Stimulated activated CD8-positive, alpha-beta memory T cell treated with anti-CD3 and anti-CD28 coated beads, Interleukin-15, amount 100 ng/mL, for 24 hours (primary cell): ENCODE measurements at regions not wholly inside any gene's neighbourhood (a gene's known extent, or its start where the extent isn't known, plus 50 kb on each side); places are given as distances from the start of the nearest gene placed in this dataset.

Source experiments
- DNase-seq: peaks from one replicate; pipeline ENCODE4 v3.0.0-alpha.2; 2020; ENCODE audit warnings: low read depth

GRCh38 chr2:220437938-220438337 lies 810.5 kb downstream of the SLC4A3 start:
- DNase-seq, result no peak

DNA sequence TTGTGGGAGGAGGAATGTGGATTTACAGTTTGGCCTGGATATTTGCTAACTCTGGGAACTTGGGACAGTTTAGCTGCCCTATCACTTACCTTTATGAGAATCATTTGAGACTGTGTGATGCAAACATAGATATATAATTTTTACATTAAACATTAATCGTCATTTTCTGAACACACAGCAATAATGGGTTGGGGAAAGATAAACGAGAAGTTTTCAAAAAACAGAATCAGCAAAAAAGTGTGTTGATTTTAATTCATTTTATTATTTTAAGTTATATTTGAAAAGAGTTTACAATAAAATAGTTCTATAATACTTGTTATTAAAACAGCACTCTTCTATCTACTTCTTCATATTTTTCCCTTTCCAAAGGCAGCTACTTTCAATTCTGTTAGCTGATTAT lies 813.3 kb downstream of the SLC4A3 start:
- no peak for DNase-seq

GRCh38 chr2:220441404-220441803 lies 814.0 kb downstream of the SLC4A3 start:
- DNase-seq, result no peak

GRCh38 chr2:220442012-220442411 lies 814.6 kb downstream of the SLC4A3 start:
- no peak for DNase-seq

- no peak for DNase-seq
These were observed 818.1 kb downstream of the SLC4A3 start for GRCh38 chr2:220445429-220446105.

DNA sequence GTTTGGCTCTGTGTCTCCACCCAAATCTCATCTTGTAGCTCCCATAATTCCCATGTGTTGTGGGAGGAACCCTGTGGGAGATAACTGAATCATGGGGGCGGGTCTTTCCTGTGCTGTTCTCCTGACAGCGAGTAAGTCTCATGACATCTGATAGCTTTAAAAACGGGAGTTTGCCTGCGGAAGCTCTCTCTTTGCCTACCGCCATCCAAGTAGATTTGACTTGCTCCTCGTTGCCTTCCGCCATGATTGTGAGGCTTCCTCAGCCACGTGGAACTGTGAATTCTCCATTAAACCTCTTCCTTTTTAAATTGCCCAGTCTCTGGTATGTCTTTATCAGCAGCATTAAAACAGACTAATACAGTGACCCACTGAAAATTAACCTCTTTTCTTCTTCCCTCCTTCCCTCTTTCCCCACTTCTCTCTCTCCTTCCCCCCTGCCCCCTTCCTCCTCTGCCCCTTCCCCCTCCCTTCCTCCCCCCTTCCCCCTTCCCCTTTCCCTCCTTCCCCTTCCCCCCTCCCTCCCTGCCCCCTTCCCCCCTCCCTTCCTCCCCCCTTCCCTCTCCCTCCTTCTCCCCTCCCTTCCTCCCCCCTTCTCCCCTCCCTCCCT lies 818.8 kb downstream of the SLC4A3 start:
- DNase-seq, result no peak

GRCh38 chr2:220450846-220451245 lies 823.4 kb downstream of the SLC4A3 start:
- no peak for DNase-seq

- no peak for DNase-seq
These were observed 824.0 kb downstream of the SLC4A3 start for GRCh38 chr2:220451438-220451837.

DNA sequence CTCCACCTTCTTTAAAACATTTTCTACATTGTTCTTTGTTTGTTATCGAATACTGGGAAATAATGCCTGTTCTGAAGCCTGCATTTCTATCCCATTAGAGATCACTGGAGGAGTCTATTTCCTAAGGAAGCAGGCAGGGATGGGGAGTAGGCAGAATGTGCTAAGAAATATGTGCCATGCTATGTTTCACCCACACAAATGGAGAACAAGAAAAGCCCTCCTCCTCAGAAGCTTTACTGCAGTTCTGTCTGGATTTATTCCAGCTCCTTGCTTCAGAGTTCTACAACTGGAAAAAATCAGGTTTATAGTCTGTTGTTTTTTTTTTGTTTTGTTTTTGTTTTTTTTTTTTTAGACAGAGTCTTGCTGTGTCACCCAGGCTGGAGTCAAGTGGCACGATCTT lies 825.1 kb downstream of the SLC4A3 start:
- no peak for DNase-seq

- no peak for DNase-seq
These were observed 828.0 kb downstream of the SLC4A3 start for GRCh38 chr2:220455351-220455990.

DNA sequence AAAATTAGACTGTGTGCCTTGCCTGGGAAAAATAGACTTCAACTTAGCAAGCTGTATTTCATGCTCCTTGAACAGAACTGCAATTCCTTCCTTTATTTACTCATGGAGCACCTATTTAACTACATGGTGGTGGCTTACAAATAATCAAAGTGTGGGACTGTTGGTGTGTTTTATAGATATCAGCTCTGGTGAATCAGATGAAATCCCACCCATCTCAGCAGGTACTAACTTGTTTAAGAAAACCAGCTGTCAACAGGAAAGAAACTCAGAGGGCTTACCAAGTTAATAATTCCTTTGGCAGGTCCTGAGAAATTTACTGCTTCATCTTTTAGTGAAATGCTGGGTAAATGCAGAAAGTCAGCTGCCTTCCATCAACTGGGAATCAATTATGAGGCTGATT lies 830.6 kb downstream of the SLC4A3 start:
- no peak for DNase-seq

DNA sequence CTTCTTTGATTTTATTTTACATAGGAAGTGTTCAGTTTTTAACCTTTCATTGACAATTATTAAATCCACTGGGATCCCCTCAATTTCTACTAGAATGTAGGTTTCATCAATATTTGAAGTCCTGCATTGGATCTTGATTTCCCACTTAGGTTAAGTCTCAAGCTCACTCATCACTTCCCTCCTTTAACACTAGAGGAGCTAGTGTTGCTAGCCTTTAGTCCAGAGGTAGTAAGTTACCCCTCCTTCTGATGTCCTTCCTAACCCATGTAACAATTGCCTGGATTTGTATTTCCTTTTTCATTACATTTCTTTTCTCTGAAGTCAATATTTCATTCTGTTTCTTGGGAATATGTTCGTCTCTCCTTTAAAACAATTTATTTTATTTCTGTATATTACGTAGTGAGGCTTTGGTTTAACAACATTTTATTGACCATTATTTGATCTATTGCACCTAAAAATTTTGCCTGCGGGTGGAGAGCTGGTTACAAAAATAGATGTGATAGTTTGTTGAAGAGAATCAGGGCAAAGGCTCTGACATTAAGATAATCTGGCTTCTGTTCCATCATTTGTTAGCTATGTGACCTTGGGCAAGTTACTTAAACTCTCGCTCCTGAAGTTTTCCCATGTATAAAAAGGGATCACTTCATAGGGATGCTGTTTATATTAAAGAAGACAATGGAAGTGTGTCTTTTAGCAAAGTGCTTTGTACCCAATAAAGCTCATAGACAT lies 833.0 kb downstream of the SLC4A3 start:
- no peak for DNase-seq

DNA sequence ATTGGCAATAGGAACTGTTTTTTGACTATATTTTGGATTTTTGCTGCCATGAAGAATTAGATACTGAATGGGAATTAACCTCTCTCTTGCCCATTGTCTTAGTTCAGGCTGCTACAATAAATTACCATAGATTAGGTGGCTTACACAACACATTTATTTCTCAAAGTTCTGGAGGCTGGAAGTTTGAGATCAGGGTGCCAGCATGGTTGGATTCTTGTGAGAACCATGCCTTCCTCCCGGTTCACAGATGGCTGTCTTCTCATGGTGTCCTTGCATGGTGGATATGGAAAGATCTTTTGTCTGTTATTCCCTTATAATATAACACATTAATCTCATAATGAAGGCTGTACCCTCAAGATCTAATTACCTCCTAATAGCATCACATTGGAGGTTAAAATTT lies 836.4 kb downstream of the SLC4A3 start:
- DNase-seq, result no peak

DNA sequence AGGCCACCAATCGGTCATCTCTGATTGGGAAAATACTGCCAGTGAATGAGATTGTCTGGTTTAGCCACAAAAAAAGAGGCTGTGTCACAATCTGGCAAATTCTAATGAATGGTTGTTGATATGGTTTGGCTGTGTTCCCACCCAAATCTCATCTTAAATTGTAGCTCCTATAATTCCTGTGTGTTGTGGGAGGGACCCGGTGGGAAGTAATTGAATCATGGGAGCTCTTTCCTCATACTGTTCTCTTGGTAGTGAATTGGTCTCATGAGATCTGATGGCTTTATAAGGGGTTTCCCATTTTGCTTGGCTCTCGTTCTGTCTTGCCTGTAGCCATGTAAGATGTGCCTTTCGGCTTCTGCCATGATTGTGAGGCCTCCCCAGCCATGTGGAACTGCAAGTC lies 838.3 kb downstream of the SLC4A3 start:
- DNase-seq, result no peak

GRCh38 chr2:220466251-220466691 lies 838.8 kb downstream of the SLC4A3 start:
- no peak for DNase-seq

DNA sequence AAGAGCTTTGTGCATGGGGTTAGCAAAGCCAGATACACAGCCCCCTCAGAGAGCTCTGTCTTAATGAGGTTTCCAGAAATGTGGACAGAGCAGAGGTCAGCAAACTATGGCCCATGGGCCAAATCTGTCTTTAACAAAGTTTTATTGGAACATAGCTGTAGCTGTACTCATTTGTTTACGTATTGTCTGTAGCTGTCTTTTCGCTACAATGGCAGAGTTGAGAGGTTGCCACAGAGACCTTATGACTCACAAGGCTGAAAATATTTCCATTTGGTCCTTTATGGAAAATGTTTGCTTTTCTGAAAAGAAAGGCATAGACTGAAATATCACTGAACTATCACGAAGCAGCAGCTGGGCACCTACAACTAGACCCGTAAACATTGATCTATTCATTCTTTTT lies 841.8 kb downstream of the SLC4A3 start:
- no peak for DNase-seq

DNA sequence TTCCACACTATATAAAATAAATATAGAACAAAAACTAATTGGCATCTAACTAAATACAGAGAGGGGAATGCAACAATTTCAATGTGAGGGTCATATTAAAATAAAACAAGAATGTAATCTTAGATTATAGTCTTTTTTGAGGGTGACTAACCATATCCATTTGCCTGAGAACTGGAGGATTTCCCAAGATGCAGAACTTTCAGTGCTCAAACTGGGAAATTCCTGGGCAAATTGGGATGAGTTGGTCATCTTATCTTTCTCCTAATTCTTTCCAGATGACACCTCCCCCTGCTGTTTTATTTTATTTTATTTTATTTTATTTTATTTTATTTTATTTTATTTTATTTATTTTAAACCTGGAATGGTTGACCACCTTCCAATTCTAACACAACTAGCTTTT lies 846.2 kb downstream of the SLC4A3 start:
- DNase-seq, result no peak

- no peak for DNase-seq
These were observed 849.4 kb downstream of the SLC4A3 start for GRCh38 chr2:220476877-220477276.

- DNase-seq, result no peak
These were observed 851.1 kb downstream of the SLC4A3 start for GRCh38 chr2:220478305-220479058.

GRCh38 chr2:220482716-220483115 lies 855.3 kb downstream of the SLC4A3 start:
- no peak for DNase-seq

DNA sequence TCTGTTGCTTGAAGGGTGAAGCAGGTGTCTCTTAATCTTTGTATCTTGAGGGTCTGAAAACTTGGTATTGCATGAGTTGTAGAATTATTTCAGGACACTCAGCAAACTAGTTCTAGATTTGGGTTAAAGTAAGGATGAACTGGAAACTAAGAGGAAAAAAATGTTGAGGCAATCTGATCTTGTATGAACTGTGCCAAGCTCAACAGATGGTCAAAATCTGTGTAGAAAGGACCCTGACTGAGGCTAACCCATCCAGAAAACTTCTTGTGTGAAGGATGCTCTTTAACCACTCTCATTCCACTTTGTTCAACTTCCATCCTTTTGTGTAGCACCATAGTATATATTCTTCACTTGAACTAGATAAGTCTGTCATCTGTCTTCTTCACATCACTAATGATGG lies 861.7 kb downstream of the SLC4A3 start:
- no peak for DNase-seq

DNA sequence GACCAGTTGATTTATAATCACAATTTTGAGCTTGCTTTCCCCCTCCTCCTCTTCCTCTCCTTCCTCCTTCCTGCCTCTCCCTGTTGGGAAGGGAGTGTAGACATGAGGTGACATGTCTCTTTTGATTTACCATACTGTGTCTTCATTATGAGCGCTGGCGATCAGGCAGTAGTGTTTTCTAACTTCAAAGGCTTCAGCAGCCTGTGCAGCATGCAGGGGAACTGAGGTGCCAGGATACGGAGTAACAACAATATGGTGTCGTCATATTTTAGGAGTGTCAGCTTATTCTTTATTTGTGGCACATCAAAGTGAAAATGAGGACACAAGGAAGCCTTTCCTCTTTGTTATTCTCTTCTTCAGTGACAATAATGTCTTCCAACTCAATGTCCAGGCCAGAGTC lies 864.2 kb downstream of the SLC4A3 start:
- DNase-seq, result no peak
